ENCODE measurements at regions not wholly inside any gene's neighbourhood (a gene's known extent, or its start where the extent isn't known, plus 50 kb on each side); places are given as distances from the start of the nearest gene placed in this dataset.

- H3K4me3 Mint-ChIP-seq: no peak overlapping the region
- peaks cover 5% of the 10 kb centered on the region for H3K4me1 Mint-ChIP-seq (ENCODE audit: unreplicated experiment)
- no peaks in the 10 kb centered on the region for H3K36me3 Mint-ChIP-seq
- DNase-seq (ENCODE audit: extremely low spot score, unreplicated experiment): no peak
- H3K27ac Mint-ChIP-seq: no peak overlapping the region
- peak; percentile 32 for TF ChIP-seq CTCF (conservative IDR thresholded peaks at IDR 0.05)
- H3K27me3 Mint-ChIP-seq: no peaks in the 10 kb centered on the region
- H3K9me3 Mint-ChIP-seq: no peaks in the 10 kb centered on the region
These were observed 393.1 kb upstream of the KLHL29 start for GRCh38 chr2:22991844-22992243.

DNA sequence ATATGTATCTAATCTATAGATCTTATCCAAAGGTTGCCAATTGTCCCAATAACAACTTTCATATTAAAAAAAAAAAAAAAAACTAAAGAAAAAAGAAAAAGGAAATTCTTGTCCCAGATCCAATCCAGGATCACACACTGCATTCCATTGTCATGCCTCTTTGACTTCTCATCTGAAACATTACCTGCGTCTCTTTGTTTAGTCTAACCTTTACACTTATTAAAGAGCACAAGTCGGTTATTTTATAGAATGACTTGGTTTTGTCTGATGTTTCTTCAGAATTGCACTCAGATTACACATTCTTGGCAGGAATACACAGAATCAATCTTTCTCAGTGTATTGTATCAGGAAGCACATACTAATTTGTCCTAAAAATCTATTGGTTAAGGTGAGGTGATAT lies 392.5 kb upstream of the KLHL29 start:
- Mint-ChIP-seq H3K4me1 (ENCODE audit: unreplicated experiment) (peaks cover 5% of the 10 kb centered on the region), H3K4me3 (no peak overlapping the region), H3K27ac (no peak overlapping the region), H3K27me3 (no peaks in the 10 kb centered on the region), H3K9me3 (no peaks in the 10 kb centered on the region), H3K36me3 (no peaks in the 10 kb centered on the region)
- TF ChIP-seq CTCF (conservative IDR thresholded peaks at IDR 0.05): no peak
- DNase-seq (ENCODE audit: extremely low spot score, unreplicated experiment): no peak

- H3K4me1 Mint-ChIP-seq (ENCODE audit: unreplicated experiment): peaks cover 5% of the 10 kb centered on the region
- H3K36me3 Mint-ChIP-seq: no peaks in the 10 kb centered on the region
- DNase-seq (ENCODE audit: extremely low spot score, unreplicated experiment): no peak
- H3K4me3 Mint-ChIP-seq: no peak overlapping the region
- H3K27ac Mint-ChIP-seq: no peak overlapping the region
- no peaks in the 10 kb centered on the region for H3K9me3 Mint-ChIP-seq
- H3K27me3 Mint-ChIP-seq: no peaks in the 10 kb centered on the region
- no peak for TF ChIP-seq CTCF (conservative IDR thresholded peaks at IDR 0.05)
These were observed 391.7 kb upstream of the KLHL29 start for GRCh38 chr2:22993250-22993649.

DNA sequence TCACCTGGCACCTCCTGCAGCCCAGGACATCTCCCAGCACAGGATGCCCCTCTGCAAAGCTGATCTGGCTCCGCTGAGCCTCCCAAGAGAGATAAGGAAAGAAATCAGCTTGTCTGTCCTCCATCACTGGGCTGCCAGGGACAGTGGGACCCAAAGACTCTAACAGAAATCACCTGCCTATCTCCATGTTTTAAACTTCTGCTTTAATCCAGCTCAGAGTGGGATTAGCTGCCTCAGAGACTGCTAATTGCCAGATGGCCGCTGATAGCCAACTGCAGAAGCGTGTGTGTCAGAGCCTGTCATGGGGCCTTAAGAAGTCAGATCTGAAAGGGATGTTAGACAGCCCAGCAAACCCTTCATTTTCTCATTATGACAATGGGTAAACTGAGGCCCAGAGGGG lies 389.4 kb upstream of the KLHL29 start:
- Mint-ChIP-seq H3K4me3 (no peak overlapping the region), H3K9me3 (no peaks in the 10 kb centered on the region), H3K36me3 (no peaks in the 10 kb centered on the region), H3K4me1 (ENCODE audit: unreplicated experiment) (peaks cover 5% of the 10 kb centered on the region), H3K27me3 (no peaks in the 10 kb centered on the region), H3K27ac (no peak overlapping the region)
- DNase-seq (ENCODE audit: extremely low spot score, unreplicated experiment): no peak
- no peak for TF ChIP-seq CTCF (conservative IDR thresholded peaks at IDR 0.05)

DNA sequence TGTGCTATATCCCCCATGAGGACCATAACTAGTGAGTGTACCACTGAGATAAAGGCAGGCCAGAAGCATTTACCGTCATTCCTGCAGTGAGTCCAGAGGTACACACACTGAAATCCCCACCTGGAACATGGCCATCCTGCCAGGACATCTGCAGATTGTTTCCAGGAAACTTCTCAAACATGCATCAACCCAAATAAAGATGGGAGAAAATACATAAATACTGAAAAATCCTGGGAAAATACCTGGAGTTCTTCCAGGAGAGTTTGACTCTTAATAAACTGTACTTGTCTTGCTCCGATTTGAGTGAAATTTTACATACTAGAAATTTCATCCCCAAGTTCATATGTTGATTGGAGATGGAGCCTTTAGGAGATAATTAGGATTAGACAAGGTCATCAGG lies 388.1 kb upstream of the KLHL29 start:
- Mint-ChIP-seq H3K27ac (no peak overlapping the region), H3K4me3 (no peak overlapping the region), H3K27me3 (no peaks in the 10 kb centered on the region), H3K4me1 (ENCODE audit: unreplicated experiment) (peaks cover 5% of the 10 kb centered on the region), H3K36me3 (no peaks in the 10 kb centered on the region), H3K9me3 (no peaks in the 10 kb centered on the region)
- DNase-seq (ENCODE audit: extremely low spot score, unreplicated experiment): no peak
- TF ChIP-seq CTCF (conservative IDR thresholded peaks at IDR 0.05): no peak

DNA sequence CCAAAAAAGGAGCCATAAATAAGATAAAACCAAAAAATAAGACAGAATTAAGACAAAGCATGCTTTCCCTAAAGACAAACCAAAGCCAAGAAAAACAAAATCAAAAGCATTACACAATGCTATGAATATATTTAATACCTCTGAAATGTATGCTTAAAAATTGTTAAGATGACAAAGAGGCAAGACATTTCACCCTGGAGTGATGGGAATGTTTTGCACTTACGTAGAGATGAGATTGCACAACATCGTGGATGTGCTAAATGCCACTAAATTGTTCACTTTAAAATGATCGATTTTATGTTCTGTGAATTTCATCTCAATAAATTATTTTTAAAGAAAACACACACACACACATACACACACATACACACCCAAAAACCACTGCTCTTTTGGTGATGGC lies 386.6 kb upstream of the KLHL29 start:
- TF ChIP-seq CTCF (conservative IDR thresholded peaks at IDR 0.05): no peak
- Mint-ChIP-seq H3K27ac (no peak overlapping the region), H3K9me3 (no peaks in the 10 kb centered on the region), H3K27me3 (no peaks in the 10 kb centered on the region), H3K4me3 (no peak overlapping the region), H3K4me1 (ENCODE audit: unreplicated experiment) (no peaks in the 10 kb centered on the region), H3K36me3 (no peaks in the 10 kb centered on the region)
- DNase-seq (ENCODE audit: extremely low spot score, unreplicated experiment): no peak
